T47D (cell line): ENCODE measurements at regions not wholly inside any gene's neighbourhood (a gene's known extent, or its start where the extent isn't known, plus 50 kb on each side); places are given as distances from the start of the nearest gene placed in this dataset.

Experiments
- DNase-seq, 2 experiments: peaks; one replicate each; pipeline versions ENCODE4 v3.0.0 to v3.0.0-alpha.2; 2011 to 2012; ENCODE audit warnings: low read depth in 1 of 2, low spot score in 1 of 2
- JUND ChIP-seq: IDR thresholded peaks from 2 replicates; pipeline ENCODE4 v1.6.1; 2012; ENCODE audit warnings: low read depth
- in situ Hi-C: cut with HindIII; loops from 2 replicates; pipeline ENCODE4 v1.10.0; 2016; ENCODE audit warnings: low sequenced_read_pairs, low pct_unique_long_range_greater_than_20kb

GRCh38 chr14:106203438-106203837, 677.1 kb downstream of the TMEM121 start:
- DNase-seq: no peak
- TF ChIP-seq JUND: no peak
- in situ Hi-C loops: no loop called here

- in situ Hi-C loops: no loop called here
- no peak for DNase-seq
- TF ChIP-seq JUND: no peak
Observed at GRCh38 chr14:106204063-106204462, 677.7 kb downstream of the TMEM121 start.

GRCh38 chr14:106207316-106207715, 680.9 kb downstream of the TMEM121 start:
- in situ Hi-C loops: no loop called here
- no peak for DNase-seq
- TF ChIP-seq JUND: no peak

GRCh38 chr14:106208794-106209193, 682.4 kb downstream of the TMEM121 start:
- TF ChIP-seq JUND: no peak
- DNase-seq: no peak
- in situ Hi-C loops: no loop called here

GRCh38 chr14:106209755-106210154, 683.4 kb downstream of the TMEM121 start:
- peak in 1 of 2 experiments; percentile 21 for DNase-seq
- no peak for TF ChIP-seq JUND
- in situ Hi-C loops: no loop called here

- no peak for TF ChIP-seq JUND
- DNase-seq: peak in 1 of 2 experiments; percentile 48
- in situ Hi-C loops: no loop called here
Observed at GRCh38 chr14:106210650-106211049, 684.3 kb downstream of the TMEM121 start.

GRCh38 chr14:106211334-106211900, 685.0 kb downstream of the TMEM121 start:
- in situ Hi-C loops: no loop called here
- TF ChIP-seq JUND: no peak
- no peak for DNase-seq

- no peak for TF ChIP-seq JUND
- in situ Hi-C loops: no loop called here
- DNase-seq: no peak
Observed at GRCh38 chr14:106215229-106215628, 688.8 kb downstream of the TMEM121 start.

- in situ Hi-C loops: no loop called here
Observed at GRCh38 chr14:106216679-106217078, 690.3 kb downstream of the TMEM121 start.

GRCh38 chr14:106218174-106218573, 691.8 kb downstream of the TMEM121 start:
- TF ChIP-seq JUND: no peak
- in situ Hi-C loops: no loop called here
- no peak for DNase-seq

More at GRCh38 chr14:106216679-106217078, 690.3 kb downstream of the TMEM121 start:
- no peak for DNase-seq
- TF ChIP-seq JUND: no peak

DNA sequence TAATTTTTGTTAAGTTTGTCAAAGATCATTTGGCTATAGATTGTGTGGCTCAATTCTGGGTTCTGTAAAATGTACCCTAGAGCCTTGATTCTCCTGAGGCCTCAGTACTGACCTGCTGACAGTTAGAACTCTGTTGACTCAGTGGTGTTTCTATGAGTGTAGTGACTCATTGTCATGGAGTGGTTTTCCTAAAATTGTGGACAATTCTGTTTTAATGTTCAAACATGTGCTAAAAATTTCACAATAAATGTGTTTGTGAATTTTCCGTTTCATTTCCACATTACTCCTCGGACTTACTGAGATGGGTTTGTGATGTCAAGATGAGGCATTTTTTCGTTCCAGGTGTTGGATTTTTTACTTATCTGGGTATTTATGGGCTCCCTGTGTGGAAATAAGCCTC, 695.9 kb downstream of the TMEM121 start:
- TF ChIP-seq JUND: no peak
- in situ Hi-C loops: no loop called here
- no peak for DNase-seq

- DNase-seq: no peak
- in situ Hi-C loops: no loop called here
- no peak for TF ChIP-seq JUND
Observed at GRCh38 chr14:106222731-106223130, 696.3 kb downstream of the TMEM121 start.

- DNase-seq: no peak
- TF ChIP-seq JUND: no peak
- in situ Hi-C loops: no loop called here
Observed at GRCh38 chr14:106227793-106228192, 701.4 kb downstream of the TMEM121 start.

DNA sequence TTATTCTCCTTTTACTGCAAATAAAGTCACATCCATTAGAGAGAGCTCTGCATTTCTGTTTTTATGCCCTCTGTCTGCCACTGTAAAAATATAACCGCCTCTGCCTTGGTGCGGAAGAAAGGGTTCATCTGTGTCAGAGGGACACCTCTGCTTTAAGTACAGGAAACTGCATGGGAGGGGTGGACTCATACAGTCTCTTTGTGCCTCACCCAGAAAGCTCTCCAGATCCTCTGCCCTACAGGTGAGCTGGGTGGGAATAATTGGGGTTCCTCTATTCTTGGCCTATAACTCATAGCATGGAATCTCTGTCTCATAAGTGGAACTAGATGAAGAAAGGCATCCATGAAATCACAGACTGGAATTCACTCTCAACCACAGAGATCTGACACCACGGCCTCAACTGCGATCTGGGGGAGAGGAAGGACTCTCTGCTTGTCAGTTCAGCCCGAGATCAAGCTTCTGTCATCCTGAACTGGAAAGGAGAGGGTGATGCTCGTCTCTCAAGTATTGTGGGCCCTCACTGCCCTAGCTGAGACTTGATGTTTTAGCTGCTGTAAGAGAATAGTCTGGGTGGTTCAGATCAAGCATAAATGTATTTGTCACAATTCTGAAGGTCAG, 702.3 kb downstream of the TMEM121 start:
- in situ Hi-C loops: no loop called here

More for the DNA sequence above, 702.3 kb downstream of the TMEM121 start:
- DNase-seq: no peak
- no peak for TF ChIP-seq JUND
